ENCODE measurements at regions not wholly inside any gene's neighbourhood (a gene's known extent, or its start where the extent isn't known, plus 50 kb on each side); places are given as distances from the start of the nearest gene placed in this dataset.

DNA sequence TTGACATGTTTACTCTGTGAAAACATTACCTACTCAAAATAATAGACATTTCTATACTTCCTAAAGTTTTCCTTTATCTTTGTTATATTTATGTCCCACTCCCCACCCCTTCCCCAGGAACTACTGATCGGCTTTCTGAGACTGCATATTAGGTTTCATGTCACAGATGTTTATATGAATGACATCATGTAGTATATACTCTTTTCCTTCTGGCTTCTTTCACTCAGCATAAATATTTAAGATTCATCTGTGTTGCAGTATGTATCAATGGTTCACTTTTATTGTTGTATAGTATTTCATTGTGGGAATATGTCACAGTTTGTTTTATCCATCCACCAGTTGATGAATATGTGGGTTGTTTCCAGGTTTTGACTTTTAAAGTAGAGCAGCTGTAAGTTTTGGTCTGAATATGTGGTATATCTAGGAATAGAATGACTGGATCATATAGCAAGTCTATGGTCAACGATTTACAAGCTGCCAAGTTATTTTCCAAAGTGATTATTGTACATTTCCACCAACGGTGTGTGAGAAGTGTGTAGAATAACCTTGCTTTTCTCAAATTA lies 73.8 kb upstream of the CAV2 start:
- no peak for FAIRE-seq

GRCh38 chr7:116426428-116427156 lies 72.9 kb upstream of the CAV2 start:
- no peak for FAIRE-seq

GRCh38 chr7:116429986-116430619 lies 69.4 kb upstream of the CAV2 start:
- no peak for FAIRE-seq

DNA sequence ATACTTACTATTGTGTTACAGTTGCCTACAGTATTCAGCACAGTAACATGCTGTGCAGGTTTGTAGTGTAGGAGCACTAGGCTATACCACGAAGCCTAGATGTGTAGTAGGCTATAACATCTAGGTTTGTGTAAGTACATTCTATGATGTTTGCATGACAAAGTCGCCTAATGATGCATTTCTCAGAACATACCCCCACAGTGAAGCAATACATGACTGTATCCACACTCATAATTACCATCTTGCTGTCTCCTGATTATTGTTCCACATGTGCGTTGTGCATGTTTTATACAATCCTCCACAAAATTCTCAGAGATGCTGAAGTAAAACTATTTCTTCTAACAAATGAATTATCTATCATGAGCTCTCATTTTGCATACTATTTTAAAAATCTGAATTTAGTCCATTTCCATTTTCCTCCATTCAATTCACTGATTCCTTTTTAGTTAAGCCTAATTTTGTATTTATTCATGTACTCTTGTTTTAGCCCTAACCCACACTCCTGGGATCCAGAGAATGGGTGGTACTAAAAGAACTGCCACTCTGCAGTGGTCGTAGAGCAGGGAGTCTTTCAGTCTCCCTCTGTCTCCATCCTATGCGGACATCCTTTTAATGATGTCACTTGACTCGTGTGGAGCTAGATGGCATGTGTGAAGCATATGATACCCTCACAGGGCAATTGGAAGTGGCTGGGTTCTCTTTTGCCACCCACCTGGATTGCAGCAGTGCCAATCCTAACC lies 67.6 kb upstream of the CAV2 start:
- no peak for FAIRE-seq

GRCh38 chr7:116432527-116432916 lies 67.0 kb upstream of the CAV2 start:
- no peak for FAIRE-seq

GRCh38 chr7:116433246-116433645 lies 66.3 kb upstream of the CAV2 start:
- no peak for FAIRE-seq

GRCh38 chr7:116434820-116435341 lies 64.7 kb upstream of the CAV2 start:
- FAIRE-seq, result no peak

- FAIRE-seq, result no peak
These were observed 63.2 kb upstream of the CAV2 start for GRCh38 chr7:116436305-116436826.

GRCh38 chr7:116438267-116438666 lies 61.3 kb upstream of the CAV2 start:
- no peak for FAIRE-seq

DNA sequence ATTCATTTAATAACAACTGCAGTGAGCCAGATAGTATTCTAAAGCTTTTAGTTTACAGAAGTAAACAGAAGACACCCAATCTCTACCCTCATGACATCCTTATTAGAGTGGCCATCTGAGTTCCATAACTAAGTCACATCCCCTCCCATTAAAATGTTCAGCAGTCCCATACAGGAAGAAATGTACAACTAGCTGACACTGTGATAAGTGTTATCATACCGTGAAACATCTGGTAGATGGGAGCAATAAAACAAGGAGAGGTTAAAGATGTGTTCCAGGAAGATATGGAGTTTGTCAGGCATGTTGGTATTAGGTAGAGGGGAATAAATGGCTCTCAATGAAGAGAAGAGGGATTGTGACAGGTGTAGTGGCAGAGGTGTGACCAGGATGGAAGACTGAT lies 60.5 kb upstream of the CAV2 start:
- no peak for FAIRE-seq

DNA sequence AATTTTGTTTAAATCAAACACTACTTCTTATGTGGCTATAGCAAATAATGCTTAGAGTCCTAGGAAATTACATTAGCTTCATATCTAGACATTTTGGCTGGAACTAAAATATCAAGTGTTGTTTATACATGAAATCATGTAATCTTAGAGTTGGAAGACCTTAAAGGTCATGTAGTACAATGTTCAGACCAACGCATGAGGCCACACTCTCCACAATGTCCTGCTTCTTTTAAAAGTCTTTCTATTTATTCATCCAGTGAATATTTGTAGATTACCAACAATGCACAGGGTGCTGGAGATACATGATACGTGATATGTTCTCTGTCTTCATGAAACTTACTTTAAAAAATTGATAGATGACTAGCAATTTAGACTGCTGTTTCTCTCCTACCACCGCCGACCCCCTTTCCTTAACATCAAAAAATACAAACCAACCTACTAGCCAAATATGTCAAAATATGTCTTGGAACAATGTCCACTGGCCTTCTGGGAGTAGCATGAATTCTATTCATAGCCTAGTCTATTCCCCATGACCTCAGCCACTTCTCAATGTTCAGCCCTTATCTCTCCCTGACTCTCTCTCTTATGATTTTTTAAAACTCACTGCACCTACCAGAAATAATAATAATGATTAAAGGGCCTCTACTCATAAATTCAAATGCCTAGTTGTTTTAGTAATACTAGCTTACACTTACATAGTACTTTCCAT lies 59.5 kb upstream of the CAV2 start:
- no peak for FAIRE-seq

DNA sequence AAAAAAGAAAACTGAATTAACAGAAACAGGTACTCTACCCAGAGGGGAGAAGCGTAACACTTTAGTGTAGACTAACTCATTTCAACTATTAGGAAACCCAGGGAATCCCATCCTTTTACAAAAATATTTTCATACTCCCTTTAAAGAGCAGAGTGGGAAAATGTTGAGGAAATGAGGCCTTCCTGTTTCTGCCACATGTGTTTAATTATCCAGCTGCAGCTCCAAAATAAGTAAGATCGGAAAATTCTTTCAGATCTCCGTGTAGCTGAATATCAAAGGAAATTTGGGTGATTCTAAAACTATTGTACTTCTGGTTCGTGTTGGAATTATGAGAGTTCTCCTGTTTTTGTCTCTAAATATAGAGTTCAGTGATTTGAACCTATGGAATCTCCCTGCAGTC lies 58.0 kb upstream of the CAV2 start:
- no peak for FAIRE-seq

DNA sequence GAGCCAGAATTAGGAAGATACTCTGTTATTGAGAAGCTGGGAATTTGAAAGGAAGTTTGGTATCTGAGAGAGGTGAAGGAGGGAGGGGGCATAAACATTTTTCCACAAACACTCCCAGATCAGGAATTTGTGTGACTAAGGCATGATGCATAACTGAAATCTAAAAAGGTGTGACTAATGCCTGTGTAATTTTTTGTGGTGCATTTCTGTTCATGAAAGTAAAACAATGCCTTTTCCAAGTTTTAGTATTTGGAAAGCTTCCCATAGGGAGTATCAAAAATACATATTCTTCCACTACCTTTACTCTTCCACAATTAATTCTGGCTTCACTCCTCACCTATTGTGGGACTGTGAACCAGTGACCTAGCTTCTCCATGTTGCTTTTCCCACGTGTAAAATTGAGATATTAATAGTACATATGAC lies 56.4 kb upstream of the CAV2 start:
- FAIRE-seq, result no peak

DNA sequence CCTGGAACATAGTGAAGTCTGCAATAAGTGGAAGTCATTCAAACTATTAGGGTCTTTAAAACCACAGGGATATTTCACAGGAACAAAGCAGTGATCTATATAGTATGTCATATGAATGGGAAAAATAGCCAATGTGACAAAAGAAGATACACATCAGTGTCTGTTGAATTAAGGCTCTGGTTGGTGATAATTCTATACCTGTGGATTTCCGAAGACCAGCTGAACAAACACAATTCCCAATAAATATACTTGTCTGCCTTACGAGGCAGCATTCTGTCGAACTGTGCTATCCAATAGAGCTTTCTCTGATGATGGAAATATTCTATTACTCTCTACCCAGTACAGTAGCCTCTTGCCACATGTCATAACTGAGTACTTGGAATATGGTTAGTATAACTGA lies 55.9 kb upstream of the CAV2 start:
- FAIRE-seq, result no peak

GRCh38 chr7:116445447-116446211 lies 53.9 kb upstream of the CAV2 start:
- no peak for FAIRE-seq

- FAIRE-seq, result no peak
These were observed 53.2 kb upstream of the CAV2 start for GRCh38 chr7:116446212-116446855.

DNA sequence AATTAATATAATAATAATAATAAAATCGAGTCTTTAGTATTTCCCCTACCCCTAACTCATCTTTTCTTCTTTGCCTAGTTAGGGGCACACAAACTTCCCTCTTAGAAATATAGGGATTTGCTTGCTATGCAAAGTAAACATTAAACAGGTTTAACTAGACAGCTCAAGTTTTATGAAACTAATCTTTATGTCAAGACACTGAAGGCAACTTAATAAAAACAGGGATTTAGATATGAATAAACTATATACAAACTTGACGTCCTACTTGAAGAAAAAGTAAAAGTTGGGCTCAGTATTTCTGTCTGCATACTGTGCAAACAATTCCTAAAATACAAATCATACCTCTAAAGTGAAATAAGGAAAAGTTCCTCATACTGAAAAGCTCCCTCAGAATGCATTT lies 52.1 kb upstream of the CAV2 start:
- no peak for FAIRE-seq

DNA sequence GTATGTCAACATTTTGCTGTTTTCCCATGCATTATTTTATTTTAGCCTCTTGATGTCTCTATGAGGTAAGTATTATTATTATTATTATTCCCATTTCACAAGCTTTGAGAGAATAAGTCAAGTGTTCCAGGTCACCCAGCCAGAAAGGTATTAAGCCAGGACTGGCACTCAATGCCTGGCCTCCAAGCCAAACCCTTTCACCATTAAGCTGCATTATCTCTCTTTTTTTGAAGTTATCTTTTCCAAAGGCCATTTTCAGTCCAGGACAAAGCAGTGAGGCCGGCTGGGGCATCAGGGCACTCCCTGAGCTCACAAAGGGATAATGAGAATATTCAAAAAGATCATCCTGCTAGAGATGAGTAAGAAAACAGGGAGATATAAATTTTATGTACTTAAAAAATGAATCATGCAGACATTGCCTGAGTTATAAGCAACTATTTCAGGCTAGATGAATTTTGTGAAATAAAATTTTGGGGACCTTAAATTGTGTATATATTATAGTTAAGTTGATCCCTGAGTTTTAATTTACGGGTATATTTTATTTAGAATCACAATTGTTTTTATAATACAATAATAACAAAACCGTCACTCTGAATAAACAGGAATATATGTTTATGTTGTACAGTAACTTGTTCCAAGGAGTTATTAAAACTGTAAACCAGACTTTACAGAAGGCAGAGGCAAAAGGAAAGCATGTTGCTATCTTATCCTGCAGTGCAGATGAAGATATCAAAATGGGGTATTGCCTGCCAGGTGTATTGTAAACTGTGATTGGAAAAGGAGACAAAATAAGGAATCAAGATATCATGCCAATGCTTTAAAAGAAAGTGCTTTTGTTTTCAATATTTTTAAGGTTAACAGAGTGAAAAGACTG lies 51.3 kb upstream of the CAV2 start:
- no peak for FAIRE-seq

DNA sequence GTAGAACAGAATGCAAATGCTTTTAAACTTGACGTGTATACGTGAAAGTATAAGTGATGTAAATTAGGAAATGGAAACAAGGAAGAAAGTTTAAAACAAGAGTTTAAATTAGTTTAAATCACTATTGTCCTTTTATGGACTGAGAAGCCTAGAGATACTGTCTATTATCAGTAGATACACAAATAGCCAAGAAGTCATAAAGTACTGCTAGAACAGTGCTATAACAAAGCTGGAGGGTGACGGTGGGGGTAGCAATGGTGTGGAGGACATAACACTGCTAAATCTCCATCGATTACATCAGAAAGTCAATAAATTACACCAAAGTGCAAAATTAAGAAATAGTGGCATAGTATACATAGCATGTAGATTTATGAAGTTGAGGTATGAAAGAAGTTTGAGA lies 50.1 kb upstream of the CAV2 start:
- FAIRE-seq, result no peak

All from G401.6 (cell line).